Fibroblast of skin of right biceps (primary cell): ENCODE measurements at regions not wholly inside any gene's neighbourhood (a gene's known extent, or its start where the extent isn't known, plus 50 kb on each side); places are given as distances from the start of the nearest gene placed in this dataset.

Experiments
- DNase-seq: peaks from one replicate; pipeline ENCODE4 v3.0.0-alpha.2; 2013

GRCh38 chr11:32210556-32210955 is 119.7 kb downstream of the RCN1 start:
- peak; percentile 86 for DNase-seq

DNA sequence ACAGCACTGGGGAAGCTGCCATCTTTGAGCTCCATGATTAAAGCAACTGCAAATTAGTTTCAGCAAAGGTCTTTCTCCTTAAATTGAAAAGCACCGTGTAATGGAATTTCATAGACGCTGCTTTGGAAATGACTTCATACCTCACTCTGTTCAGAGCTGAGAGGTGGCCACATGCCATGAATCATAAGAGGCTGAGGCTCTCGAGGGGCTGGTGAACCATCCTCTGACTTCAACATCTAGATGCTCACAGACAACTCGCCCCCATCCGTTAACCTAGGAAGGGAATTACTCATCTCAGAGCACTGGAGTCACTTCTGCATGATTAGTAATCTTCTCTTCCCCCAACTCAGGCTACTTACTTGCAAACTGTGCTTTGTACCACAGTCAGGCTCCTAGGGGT is 122.3 kb downstream of the RCN1 start:
- DNase-seq: peak; percentile 99

DNA sequence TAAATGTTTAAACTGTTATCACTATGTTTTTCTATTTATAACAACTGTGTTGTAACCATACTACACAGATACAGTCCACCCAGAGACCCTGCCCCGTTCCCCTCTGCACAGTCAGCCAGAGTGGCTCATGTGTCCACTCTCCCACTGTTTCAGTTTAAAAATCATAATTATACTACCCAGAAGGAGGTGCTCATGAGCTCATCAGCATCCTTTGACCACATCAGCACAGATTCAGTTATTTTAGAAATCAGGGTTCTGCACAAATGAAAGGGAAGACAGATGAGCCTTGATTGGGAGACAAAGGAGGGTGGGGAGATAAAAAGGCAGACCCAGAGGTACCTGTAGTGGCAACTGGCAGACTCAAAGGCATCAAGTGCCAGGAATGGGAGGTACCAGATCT is 124.3 kb downstream of the RCN1 start:
- no peak for DNase-seq

GRCh38 chr11:32216749-32217148 is 125.9 kb downstream of the RCN1 start:
- DNase-seq: no peak

GRCh38 chr11:32219320-32219719 is 128.4 kb downstream of the RCN1 start:
- DNase-seq: no peak

- no peak for DNase-seq
These were observed 130.7 kb downstream of the RCN1 start for GRCh38 chr11:32221476-32222032.

DNA sequence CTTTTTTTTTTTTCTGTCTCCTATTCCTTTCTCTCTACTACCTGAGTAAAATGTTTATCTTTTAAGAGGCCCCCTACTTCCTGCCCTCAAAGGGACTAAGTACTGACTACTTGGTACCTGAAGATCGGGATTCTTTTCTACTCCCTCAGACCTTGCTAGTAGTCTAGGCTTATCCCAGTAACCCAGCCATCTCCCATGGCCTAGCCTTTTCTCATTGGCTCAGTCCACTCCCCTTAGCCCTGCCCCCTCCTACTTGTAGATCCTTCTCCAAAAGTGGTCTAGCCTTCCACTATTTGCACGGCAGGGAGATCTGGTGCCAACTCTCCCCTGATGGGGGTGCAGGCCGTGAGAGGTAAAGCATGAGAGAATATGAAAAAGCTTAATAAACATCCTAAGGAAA is 133.7 kb downstream of the RCN1 start:
- no peak for DNase-seq

GRCh38 chr11:32225571-32226285 is 134.9 kb downstream of the RCN1 start:
- DNase-seq: no peak

DNA sequence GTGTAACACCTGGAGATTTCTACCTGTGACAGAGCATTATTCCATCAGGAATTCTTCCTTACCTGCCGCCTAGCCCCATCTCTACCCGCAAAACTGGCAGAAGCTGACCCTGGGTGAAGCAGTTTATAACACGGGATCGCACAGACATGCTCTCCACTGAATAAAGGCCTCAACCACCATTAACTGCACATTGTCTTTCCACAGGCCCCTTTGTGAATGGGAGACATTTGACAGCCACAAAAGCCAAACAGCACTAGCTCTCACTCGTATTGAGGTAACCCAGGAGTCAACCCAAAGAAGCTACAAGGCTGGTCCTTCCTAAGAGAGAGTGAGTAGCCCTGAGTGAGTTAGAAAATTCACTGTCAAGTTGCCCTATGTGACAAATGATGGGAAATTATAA is 135.6 kb downstream of the RCN1 start:
- DNase-seq: no peak

DNA sequence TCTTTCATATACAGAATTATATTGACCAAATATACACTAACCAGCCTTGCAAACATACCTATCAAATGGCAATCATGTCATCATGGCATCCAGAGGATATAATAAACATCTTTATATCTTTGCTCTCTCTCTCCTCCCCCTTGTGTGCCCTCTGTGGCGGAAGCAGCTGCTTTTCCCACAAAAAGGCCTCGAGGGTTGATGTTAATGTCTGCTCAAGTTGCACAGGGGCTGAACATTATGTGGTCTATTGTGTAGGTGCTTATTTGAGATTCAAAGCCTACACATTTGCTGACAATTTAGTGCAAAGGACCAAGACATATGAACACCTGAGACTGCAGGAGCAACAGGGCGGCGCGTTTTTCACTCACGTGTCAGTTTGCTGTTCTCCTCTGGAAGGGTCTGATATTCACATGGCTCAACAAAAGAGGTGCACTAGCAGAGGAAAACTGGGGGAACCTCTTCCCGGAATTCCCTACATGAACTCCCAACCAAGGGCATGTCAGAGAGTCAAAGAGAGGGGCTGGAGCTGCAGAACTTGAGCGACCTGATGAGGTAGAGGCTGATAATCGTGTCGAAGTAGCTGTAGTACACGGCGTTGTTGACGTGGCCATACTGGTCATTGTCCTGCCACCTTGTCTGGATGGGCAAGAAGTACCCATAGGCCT is 138.8 kb downstream of the RCN1 start:
- no peak for DNase-seq

GRCh38 chr11:32231909-32232493 is 141.1 kb downstream of the RCN1 start:
- DNase-seq: peak; percentile 33

GRCh38 chr11:32232516-32232915 is 141.6 kb downstream of the RCN1 start:
- DNase-seq: no peak

- no peak for DNase-seq
These were observed 142.4 kb downstream of the RCN1 start for GRCh38 chr11:32233276-32233675.

- no peak for DNase-seq
These were observed 143.1 kb downstream of the RCN1 start for GRCh38 chr11:32233928-32234327.

GRCh38 chr11:32244453-32244852 is 153.6 kb downstream of the RCN1 start:
- no peak for DNase-seq

DNA sequence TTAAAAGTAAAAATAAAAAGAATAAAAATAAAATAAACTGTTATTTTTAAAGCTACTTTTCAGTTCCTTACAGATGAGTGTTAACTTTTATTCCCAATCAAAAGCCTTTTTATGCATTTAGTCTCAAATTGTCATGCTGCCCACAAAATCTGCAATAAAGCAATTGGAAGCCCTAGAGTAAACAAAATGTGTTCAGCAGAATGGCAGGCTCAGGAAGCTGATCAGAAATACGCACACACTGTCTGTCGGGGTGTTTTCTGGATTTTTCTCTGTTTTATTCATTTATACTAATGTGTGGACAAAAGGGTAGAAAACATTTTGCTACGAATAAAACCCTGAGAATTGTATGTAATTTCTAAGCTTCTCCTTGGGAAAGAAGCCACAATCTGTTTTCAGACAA is 162.8 kb downstream of the RCN1 start:
- DNase-seq: no peak

- no peak for DNase-seq
These were observed 165.0 kb downstream of the RCN1 start for GRCh38 chr11:32255841-32256240.

DNA sequence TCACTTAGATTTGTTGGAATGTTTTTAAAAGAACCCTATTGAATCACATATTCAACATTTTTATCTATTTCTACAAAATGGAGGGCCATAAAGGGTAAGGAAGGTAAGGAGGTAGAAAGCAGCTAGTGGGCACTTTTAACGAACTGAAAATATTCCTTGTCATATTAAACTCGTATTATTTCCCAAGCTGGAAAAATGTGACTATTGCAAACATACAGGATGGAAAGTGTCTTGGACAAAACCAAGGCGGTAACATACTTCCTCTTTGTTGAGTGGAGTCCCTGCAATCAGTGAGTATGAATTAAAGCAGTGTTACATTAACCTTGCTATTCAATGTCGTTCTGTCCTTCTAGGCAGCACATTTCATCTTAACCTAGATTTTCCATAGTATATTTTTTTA is 165.6 kb downstream of the RCN1 start:
- no peak for DNase-seq

DNA sequence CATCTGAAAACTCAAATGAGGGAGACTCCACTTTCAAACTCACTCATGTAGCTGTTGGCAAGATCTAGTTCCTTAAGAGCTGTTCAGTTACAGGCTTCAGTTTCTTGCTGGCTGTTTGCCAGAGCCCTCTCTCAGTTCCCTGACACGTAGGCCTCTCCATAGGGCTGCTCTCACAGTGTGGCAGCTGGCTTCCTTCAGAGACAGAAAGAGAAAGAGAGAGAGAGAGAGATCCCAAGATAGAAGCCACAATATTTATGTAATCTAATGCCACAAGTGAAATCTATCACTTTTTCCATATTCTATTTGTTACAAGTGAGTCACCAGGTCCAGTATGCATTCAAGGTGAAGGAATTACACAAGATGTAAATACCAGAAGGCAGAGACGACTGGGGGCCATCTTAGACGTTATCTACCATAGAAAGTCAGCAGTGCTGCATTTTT is 168.8 kb downstream of the RCN1 start:
- DNase-seq: peak; percentile 78

- no peak for DNase-seq
These were observed 171.5 kb downstream of the RCN1 start for GRCh38 chr11:32262367-32262766.

DNA sequence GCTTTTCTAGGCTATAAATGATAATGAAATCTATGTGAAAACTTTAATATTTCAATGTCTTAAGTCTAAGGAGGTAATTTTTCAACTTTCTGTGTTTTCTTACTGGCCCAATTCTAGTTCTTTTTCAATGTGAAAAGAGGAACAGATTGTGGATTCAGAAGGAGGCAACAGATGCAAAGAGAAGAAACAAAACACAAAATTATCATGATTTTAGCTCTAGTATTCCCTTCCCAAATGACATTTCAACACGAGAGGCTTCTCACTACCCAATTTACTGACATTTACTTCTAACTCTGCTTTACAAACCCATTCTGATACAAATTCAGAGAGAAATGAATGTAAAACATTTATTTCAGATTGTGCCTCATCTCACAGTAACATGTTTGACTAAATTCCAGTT is 169.4 kb downstream of the WT1 start:
- DNase-seq: no peak

GRCh38 chr11:32266601-32267000 is 168.7 kb downstream of the WT1 start:
- DNase-seq: no peak

DNA sequence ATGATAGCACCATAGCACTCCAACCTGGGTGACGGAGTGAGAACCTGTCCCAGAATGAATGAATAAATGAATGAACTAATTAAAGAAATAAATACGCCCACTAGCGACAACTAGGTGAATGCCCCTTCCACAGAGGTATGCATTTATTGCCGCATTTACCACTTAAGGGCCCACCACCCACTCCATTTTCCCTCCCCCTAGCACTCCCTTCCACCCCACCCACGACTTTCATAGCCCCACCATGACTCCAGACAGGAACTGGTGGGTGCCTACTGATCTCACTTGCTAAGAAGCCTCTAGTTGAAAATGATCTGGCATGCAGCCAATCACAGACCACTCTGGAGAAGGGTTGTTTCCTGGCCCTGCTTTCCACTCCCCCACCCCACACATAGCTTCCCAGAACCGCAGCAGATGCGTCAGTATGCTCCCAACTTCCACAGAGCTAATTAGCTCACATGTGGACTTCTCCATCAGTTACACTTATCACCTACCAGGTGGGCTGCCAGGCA is 167.6 kb downstream of the WT1 start:
- DNase-seq: peak; percentile 2

DNA sequence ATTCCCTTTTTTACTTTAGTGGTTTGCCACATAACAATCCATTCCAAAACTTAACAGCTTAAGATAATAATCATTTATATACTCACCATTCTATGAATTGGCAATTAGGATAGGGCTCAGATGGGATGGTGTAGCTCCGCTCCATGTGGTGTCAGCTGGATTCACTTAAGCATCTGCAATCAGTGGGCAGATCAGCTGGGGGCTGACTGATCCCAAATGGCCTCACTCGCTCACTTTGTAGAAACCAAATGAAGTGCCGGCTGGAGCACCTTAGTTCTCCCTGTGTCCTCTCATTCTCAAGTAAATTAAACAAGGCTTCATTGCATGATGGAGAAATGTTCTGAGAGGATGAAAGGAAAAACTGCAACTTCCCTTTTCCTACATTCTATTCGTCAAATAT is 161.4 kb downstream of the WT1 start:
- DNase-seq: no peak
